ENCODE measurements at regions not wholly inside any gene's neighbourhood (a gene's known extent, or its start where the extent isn't known, plus 50 kb on each side); places are given as distances from the start of the nearest gene placed in this dataset.

GRCh38 chr9:106625259-106625789 lies 237.6 kb upstream of the ZNF462 start:
- DNase-seq: no peak

- DNase-seq: no peak
Observed at GRCh38 chr9:106626936-106627335, 236.0 kb upstream of the ZNF462 start.

GRCh38 chr9:106632621-106633020 lies 230.3 kb upstream of the ZNF462 start:
- DNase-seq: no peak

- DNase-seq: no peak
Observed at GRCh38 chr9:106634183-106634582, 228.8 kb upstream of the ZNF462 start.

- DNase-seq: no peak
Observed at GRCh38 chr9:106634641-106635040, 228.3 kb upstream of the ZNF462 start.

GRCh38 chr9:106637486-106637885 lies 225.5 kb upstream of the ZNF462 start:
- no peak for DNase-seq

- no peak for DNase-seq
Observed at GRCh38 chr9:106639873-106640568, 222.9 kb upstream of the ZNF462 start.

- DNase-seq: no peak
Observed at GRCh38 chr9:106643211-106643930, 219.6 kb upstream of the ZNF462 start.

- no peak for DNase-seq
Observed at GRCh38 chr9:106644661-106645060, 218.3 kb upstream of the ZNF462 start.

- no peak for DNase-seq
Observed at GRCh38 chr9:106648799-106649198, 214.2 kb upstream of the ZNF462 start.

GRCh38 chr9:106649664-106650063 lies 213.3 kb upstream of the ZNF462 start:
- DNase-seq: no peak

- DNase-seq: no peak
Observed at GRCh38 chr9:106653213-106653612, 209.8 kb upstream of the ZNF462 start.

GRCh38 chr9:106655966-106656365 lies 207.0 kb upstream of the ZNF462 start:
- no peak for DNase-seq

GRCh38 chr9:106657926-106658325 lies 205.0 kb upstream of the ZNF462 start:
- DNase-seq: no peak

GRCh38 chr9:106668534-106668933 lies 194.4 kb upstream of the ZNF462 start:
- DNase-seq: no peak

- no peak for DNase-seq
Observed at GRCh38 chr9:106669835-106670234, 193.1 kb upstream of the ZNF462 start.

GRCh38 chr9:106670418-106670817 lies 192.5 kb upstream of the ZNF462 start:
- DNase-seq: no peak

GRCh38 chr9:106675780-106676179 lies 187.2 kb upstream of the ZNF462 start:
- DNase-seq: no peak

- no peak for DNase-seq
Observed at GRCh38 chr9:106677374-106677773, 185.6 kb upstream of the ZNF462 start.

GRCh38 chr9:106677830-106678229 lies 185.1 kb upstream of the ZNF462 start:
- DNase-seq: no peak

- DNase-seq: no peak
Observed at GRCh38 chr9:106678273-106678672, 184.7 kb upstream of the ZNF462 start.

GRCh38 chr9:106682420-106682819 lies 180.5 kb upstream of the ZNF462 start:
- no peak for DNase-seq

GRCh38 chr9:106683454-106683853 lies 179.5 kb upstream of the ZNF462 start:
- no peak for DNase-seq

GRCh38 chr9:106684940-106685695 lies 177.8 kb upstream of the ZNF462 start:
- no peak for DNase-seq
